ENCODE measurements at regions not wholly inside any gene's neighbourhood (a gene's known extent, or its start where the extent isn't known, plus 50 kb on each side); places are given as distances from the start of the nearest gene placed in this dataset.
"Not testable (repeated sequence)": the region's sequence is repeated elsewhere in the genome, so short reads cannot be mapped to it uniquely, and the experiment has no call there.

GRCh38 chr17:43345515-43345914 is 53.3 kb upstream of the ARL4D start:
- not testable (repeated sequence) for DNase-seq (ENCODE audit: low read depth in 1 of 2, low spot score in 1 of 2)

- DNase-seq (ENCODE audit: low read depth in 1 of 2, low spot score in 1 of 2), result no peak
These were observed 54.1 kb upstream of the ARL4D start for GRCh38 chr17:43344685-43345084.

- no peak for DNase-seq (ENCODE audit: low read depth in 1 of 2, low spot score in 1 of 2)
These were observed 56.3 kb upstream of the ARL4D start for GRCh38 chr17:43342589-43342890.

GRCh38 chr17:43341715-43342588 is 56.8 kb upstream of the ARL4D start:
- DNase-seq (ENCODE audit: low read depth in 1 of 2, low spot score in 1 of 2), result peak in 1 of 2 donors; percentile 49

- peak in 1 of 2 donors; percentile 44 for DNase-seq (ENCODE audit: low read depth in 1 of 2, low spot score in 1 of 2)
These were observed 59.8 kb upstream of the ARL4D start for GRCh38 chr17:43338886-43339516.

- no peak for DNase-seq (ENCODE audit: low read depth in 1 of 2, low spot score in 1 of 2)
These were observed 60.9 kb upstream of the ARL4D start for GRCh38 chr17:43337684-43338428.

GRCh38 chr17:43334738-43335402 is 63.9 kb upstream of the ARL4D start:
- no peak for DNase-seq (ENCODE audit: low read depth in 1 of 2, low spot score in 1 of 2)

- DNase-seq (ENCODE audit: low read depth in 1 of 2, low spot score in 1 of 2), result no peak
These were observed 65.3 kb upstream of the ARL4D start for GRCh38 chr17:43333433-43333943.

GRCh38 chr17:43332230-43332629 is 66.6 kb upstream of the ARL4D start:
- DNase-seq (ENCODE audit: low read depth in 1 of 2, low spot score in 1 of 2), result no peak

- DNase-seq (ENCODE audit: low read depth in 1 of 2, low spot score in 1 of 2), result no peak
These were observed 67.7 kb upstream of the ARL4D start for GRCh38 chr17:43330876-43331639.

- DNase-seq (ENCODE audit: low read depth in 1 of 2, low spot score in 1 of 2), result no peak
These were observed 69.6 kb upstream of the ARL4D start for GRCh38 chr17:43329183-43329582.

- no peak for DNase-seq (ENCODE audit: low read depth in 1 of 2, low spot score in 1 of 2)
These were observed 70.1 kb upstream of the ARL4D start for GRCh38 chr17:43328650-43329049.

GRCh38 chr17:43327834-43328420 is 70.9 kb upstream of the ARL4D start:
- no peak for DNase-seq (ENCODE audit: low read depth in 1 of 2, low spot score in 1 of 2)

- DNase-seq (ENCODE audit: low read depth in 1 of 2, low spot score in 1 of 2), result no peak
These were observed 71.4 kb upstream of the ARL4D start for GRCh38 chr17:43327421-43327820.

GRCh38 chr17:43326490-43327275 is 72.1 kb upstream of the ARL4D start:
- no peak for DNase-seq (ENCODE audit: low read depth in 1 of 2, low spot score in 1 of 2)

GRCh38 chr17:43324205-43324893 is 74.4 kb upstream of the ARL4D start:
- DNase-seq (ENCODE audit: low read depth in 1 of 2, low spot score in 1 of 2), result no peak

GRCh38 chr17:43319293-43320124 is 79.3 kb upstream of the ARL4D start:
- no peak for DNase-seq (ENCODE audit: low read depth in 1 of 2, low spot score in 1 of 2)
